SK-N-SH (cell line): ENCODE measurements at regions not wholly inside any gene's neighbourhood (a gene's known extent, or its start where the extent isn't known, plus 50 kb on each side); places are given as distances from the start of the nearest gene placed in this dataset.
A peak's percentile ranks its signal among the peaks of the same experiment; 100 is the strongest.

Experiments
- CTCF ChIA-PET: fragments of 300-600, 350-600 bp; formaldehyde crosslinking; extraction: SDS; loops from one replicate; lab custom pipeline; 2021; lab: Yijun Ruan, JAX
- POLR2A ChIA-PET: fragments of 350-600 bp; sonication (Branson Sonifier 250); formaldehyde crosslinking; extraction: SDS; loops from one replicate; lab custom pipeline; 2020; ENCODE audit warnings: antibody characterized with exemption, inconsistent platforms; lab: Yijun Ruan, JAX
- DNase-seq: peaks from one replicate; pipeline ENCODE4 v3.0.0; 2012
- H2AFZ ChIP-seq: fragments of 200-600 bp; sonication (generic); 2 replicates; pipeline ENCODE4 v1.8.1; 2016; ENCODE audit warnings: antibody characterized with exemption, mild to moderate bottlenecking, low read depth
- H3F3A ChIP-seq: fragments of 200-600 bp; sonication (generic); replicated peaks from 2 replicates; pipeline ENCODE3; 2016; ENCODE audit warnings: antibody characterized with exemption, mild to moderate bottlenecking; ENCODE audit not compliant: insufficient read depth
- H3K27ac ChIP-seq, 2 experiments: fragments of 200-500 bp in 1 of 2; fragments of 200-600 bp in 1 of 2; sonication (Bioruptor generic) in 1 of 2; sonication (generic), shearing (Covaris generic) in 1 of 2; 2 replicates each; pipeline versions ENCODE4 v1.5.1 to v1.6.1; 2014 to 2016; ENCODE audit warnings: low read depth in 2 of 2, inconsistent platforms in 1 of 2, low read length in 1 of 2, mild to moderate bottlenecking in 1 of 2, mixed read lengths in 1 of 2
- H3K27me3 ChIP-seq: fragments of 200-600 bp; sonication (generic), shearing (Covaris generic); 2 replicates; pipeline ENCODE4 v1.6.1; 2016; ENCODE audit warnings: mixed run types; ENCODE audit not compliant: insufficient read depth
- H3K36me3 ChIP-seq, 2 experiments: fragments of 200-500 bp in 1 of 2; fragments of 200-600 bp in 1 of 2; sonication (Bioruptor generic) in 1 of 2; sonication (generic) in 1 of 2; replicated peaks in 1 of 2; 2 replicates each; pipeline versions ENCODE3 to v1.5.1; 2014 to 2016; ENCODE audit warnings: low read length in 1 of 2, mild to moderate bottlenecking in 1 of 2; ENCODE audit not compliant: insufficient read depth in 2 of 2, control insufficient read depth in 1 of 2
- H3K4me1 ChIP-seq, 2 experiments: fragments of 200-500 bp in 1 of 2; fragments of 200-600 bp in 1 of 2; sonication (Bioruptor generic) in 1 of 2; sonication (generic), shearing (Covaris generic) in 1 of 2; 2 replicates each; pipeline versions ENCODE4 v1.5.1 to v1.6.1; 2014 to 2016; ENCODE audit warnings: low read depth in 1 of 2, low read length in 1 of 2, mixed run types in 1 of 2; ENCODE audit not compliant: insufficient read depth in 2 of 2, control insufficient read depth in 1 of 2
- H3K4me2 ChIP-seq: fragments of 200-600 bp; sonication (generic), shearing (Covaris generic); 2 replicates; pipeline ENCODE4 v1.6.1; 2017; ENCODE audit warnings: mixed run types
- H3K4me3 ChIP-seq, 2 experiments: fragments of 200-500 bp in 1 of 2; fragments of 200-600 bp in 1 of 2; sonication (Bioruptor generic) in 1 of 2; sonication (generic), shearing (Covaris generic) in 1 of 2; 2 replicates each; pipeline versions ENCODE4 v1.5.1 to v1.8.1; 2014 to 2016; ENCODE audit warnings: low read depth in 2 of 2, inconsistent platforms in 1 of 2, low read length in 1 of 2, mild to moderate bottlenecking in 1 of 2, mixed read lengths in 1 of 2, moderate library complexity in 1 of 2
- H3K79me2 ChIP-seq: fragments of 200-600 bp; sonication (generic); 2 replicates; pipeline ENCODE4 v1.8.1; 2017; ENCODE audit warnings: mild to moderate bottlenecking; ENCODE audit not compliant: insufficient read depth
- H3K9ac ChIP-seq: fragments of 200-600 bp; sonication (generic); 2 replicates; pipeline ENCODE4 v1.6.1; 2017; ENCODE audit warnings: mixed run types
- H3K9me2 ChIP-seq: fragments of 200-600 bp; sonication (generic); 2 replicates; pipeline ENCODE4 v1.6.1; 2017; ENCODE audit warnings: mixed run types
- H3K9me3 ChIP-seq: fragments of 200-600 bp; sonication (generic); 2 replicates; pipeline ENCODE4 v1.6.1; 2017; ENCODE audit warnings: mixed run types, mild to moderate bottlenecking, moderate library complexity
- H4K20me1 ChIP-seq: fragments of 200-600 bp; sonication (generic); 2 replicates; pipeline ENCODE4 v1.6.1; 2017; ENCODE audit warnings: mild to moderate bottlenecking, mixed run types; ENCODE audit not compliant: insufficient read depth
- EZH2phosphoT487 ChIP-seq: fragments of 200-600 bp; sonication (generic); IDR thresholded peaks from 2 replicates; pipeline ENCODE4 v1.6.1; 2017; ENCODE audit warnings: low read depth, mixed run types, mild to moderate bottlenecking, antibody characterized with exemption, moderate library complexity, borderline replicate concordance
- GABPA ChIP-seq: IDR thresholded peaks from 2 replicates; pipeline ENCODE4 v1.4.0; 2012; ENCODE audit warnings: low read depth, mild to moderate bottlenecking
- MEF2A ChIP-seq: IDR thresholded peaks from 2 replicates; pipeline ENCODE4 v1.4.0; 2012; ENCODE audit warnings: low read depth, borderline replicate concordance
- POLR2AphosphoS5 ChIP-seq: IDR thresholded peaks from 2 replicates; pipeline ENCODE4 v1.6.1; 2012; ENCODE audit warnings: low read depth, low read length
- RAD21 ChIP-seq: IDR thresholded peaks from 2 replicates; pipeline ENCODE4 v1.6.1; 2012; ENCODE audit warnings: mild to moderate bottlenecking, low read length
- RFX5 ChIP-seq: IDR thresholded peaks from 2 replicates; pipeline ENCODE4 v1.6.1; 2012; ENCODE audit warnings: mild to moderate bottlenecking, improper control_type of control experiment, low read length
- RXRA ChIP-seq: IDR thresholded peaks from 2 replicates; pipeline ENCODE4 v1.4.0; 2012; ENCODE audit warnings: low read depth, mild to moderate bottlenecking, borderline replicate concordance
- SMC3 ChIP-seq: IDR thresholded peaks from 2 replicates; pipeline ENCODE4 v1.6.1; 2012; ENCODE audit warnings: low read depth, low read length, improper control_type of control experiment
- WGBS: methylation state at CpG from one replicate; pipeline ENCODE4 v1.1.6; 2017; ENCODE audit warnings: low lambda C conversion rate; 5-methylcytosine and 5-hydroxymethylcytosine counted together
- TF ChIP-seq, protein P1 (sequence below): IDR thresholded peaks from 2 replicates; pipeline ENCODE4 v1.4.0; 2012; ENCODE audit warnings: low read depth, borderline replicate concordance
- TF ChIP-seq, protein P2 (sequence below): fragments of 150-350 bp; IDR thresholded peaks from 2 replicates; pipeline ENCODE4 v1.6.1; 2017; ENCODE audit warnings: antibody characterized with exemption, low read length, low read depth, borderline replicate concordance
- TF ChIP-seq, protein P3 (sequence below): fragments of 200-600 bp; sonication (generic); IDR thresholded peaks from 2 replicates; pipeline ENCODE4 v1.6.1; 2017; ENCODE audit warnings: antibody characterized with exemption, mild to moderate bottlenecking, moderate library complexity
- TF ChIP-seq, protein P4 (sequence below): fragments of 150-350 bp; IDR thresholded peaks from 2 replicates; pipeline ENCODE4 v1.6.1; 2016; ENCODE audit warnings: mild to moderate bottlenecking, low read depth, low read length

DNA sequence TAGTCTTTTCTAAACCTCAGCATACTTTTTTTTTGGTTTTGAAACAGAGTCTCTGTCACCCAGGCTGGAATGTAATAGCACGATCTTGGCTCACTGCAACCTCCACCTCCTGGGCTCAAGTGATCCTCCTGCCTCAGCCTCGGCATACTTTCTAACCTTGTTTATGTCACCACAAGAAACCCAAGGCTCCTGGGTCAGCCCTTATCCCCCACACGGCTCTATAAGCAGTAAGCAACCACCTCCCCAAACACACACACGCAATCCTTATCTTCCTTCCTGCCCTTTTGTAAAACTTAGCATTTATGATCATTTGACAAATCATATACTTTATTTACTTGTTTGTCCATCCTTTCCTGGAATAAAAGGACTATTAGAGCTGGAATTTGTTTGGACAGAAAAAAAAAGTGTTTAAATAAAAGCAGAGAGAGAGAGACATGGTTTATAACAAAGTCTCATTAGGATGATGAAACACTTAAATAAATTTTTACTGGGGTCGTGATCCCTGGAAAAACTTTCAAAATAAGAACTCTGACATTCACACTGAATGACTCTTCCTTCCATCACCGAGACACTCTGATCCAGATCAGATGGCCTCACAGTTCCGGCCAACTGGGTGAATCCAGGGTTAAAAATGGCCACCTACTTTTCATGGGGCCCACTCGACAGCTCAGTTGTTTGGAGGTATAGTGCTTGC lies 72.7 kb upstream of the PIK3CG start (continued):
- TF ChIP-seq, protein P1, sequence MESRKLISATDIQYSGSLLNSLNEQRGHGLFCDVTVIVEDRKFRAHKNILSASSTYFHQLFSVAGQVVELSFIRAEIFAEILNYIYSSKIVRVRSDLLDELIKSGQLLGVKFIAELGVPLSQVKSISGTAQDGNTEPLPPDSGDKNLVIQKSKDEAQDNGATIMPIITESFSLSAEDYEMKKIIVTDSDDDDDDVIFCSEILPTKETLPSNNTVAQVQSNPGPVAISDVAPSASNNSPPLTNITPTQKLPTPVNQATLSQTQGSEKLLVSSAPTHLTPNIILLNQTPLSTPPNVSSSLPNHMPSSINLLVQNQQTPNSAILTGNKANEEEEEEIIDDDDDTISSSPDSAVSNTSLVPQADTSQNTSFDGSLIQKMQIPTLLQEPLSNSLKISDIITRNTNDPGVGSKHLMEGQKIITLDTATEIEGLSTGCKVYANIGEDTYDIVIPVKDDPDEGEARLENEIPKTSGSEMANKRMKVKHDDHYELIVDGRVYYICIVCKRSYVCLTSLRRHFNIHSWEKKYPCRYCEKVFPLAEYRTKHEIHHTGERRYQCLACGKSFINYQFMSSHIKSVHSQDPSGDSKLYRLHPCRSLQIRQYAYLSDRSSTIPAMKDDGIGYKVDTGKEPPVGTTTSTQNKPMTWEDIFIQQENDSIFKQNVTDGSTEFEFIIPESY, result no peak
- TF ChIP-seq, protein P2, sequence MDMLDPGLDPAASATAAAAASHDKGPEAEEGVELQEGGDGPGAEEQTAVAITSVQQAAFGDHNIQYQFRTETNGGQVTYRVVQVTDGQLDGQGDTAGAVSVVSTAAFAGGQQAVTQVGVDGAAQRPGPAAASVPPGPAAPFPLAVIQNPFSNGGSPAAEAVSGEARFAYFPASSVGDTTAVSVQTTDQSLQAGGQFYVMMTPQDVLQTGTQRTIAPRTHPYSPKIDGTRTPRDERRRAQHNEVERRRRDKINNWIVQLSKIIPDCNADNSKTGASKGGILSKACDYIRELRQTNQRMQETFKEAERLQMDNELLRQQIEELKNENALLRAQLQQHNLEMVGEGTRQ, result no peak

DNA sequence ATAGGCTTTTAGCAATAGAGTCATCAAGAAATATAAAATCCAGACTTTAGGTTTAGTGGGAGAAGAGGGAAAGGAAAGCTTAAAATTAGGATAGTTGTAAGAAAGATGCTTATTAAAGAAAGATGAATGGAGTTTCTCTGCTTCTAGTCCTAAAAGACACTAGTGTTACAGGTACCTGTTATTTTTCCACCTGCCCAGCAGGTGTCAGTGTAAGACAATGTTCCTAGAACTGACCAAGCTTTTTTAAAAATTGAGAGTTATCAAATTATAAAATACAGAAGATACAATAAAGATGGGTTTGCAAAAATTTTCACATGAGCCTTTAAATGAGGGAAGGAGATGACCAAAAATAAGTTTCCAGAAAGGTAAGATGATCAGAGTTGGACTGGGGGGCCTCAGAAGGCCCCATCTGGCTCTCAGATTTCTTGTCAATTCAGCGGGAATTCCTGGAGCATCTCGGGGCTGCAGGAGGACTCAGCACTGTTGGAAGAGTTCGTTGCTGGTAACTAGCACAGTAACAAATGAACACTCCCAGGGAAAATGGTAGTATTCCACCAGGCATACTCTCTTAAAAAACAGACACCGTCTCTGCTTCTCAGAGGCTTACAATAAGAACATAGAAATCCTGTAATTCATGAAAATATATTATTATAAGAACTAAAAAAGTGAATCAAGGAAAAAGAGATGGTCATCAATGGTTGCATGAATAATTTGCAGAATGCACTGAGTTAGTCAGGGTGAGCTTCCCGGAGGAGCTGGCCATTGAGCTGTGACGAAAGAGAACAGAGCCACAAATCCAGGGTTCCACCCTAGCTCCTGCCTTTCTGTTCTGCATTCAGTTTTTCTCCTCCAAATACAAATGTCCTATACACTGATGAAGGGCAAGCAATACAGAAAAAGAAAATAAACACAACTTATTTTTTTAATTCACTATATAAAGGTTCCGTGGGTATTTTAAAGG lies 71.8 kb upstream of the PIK3CG start:
- TF ChIP-seq, protein P3, sequence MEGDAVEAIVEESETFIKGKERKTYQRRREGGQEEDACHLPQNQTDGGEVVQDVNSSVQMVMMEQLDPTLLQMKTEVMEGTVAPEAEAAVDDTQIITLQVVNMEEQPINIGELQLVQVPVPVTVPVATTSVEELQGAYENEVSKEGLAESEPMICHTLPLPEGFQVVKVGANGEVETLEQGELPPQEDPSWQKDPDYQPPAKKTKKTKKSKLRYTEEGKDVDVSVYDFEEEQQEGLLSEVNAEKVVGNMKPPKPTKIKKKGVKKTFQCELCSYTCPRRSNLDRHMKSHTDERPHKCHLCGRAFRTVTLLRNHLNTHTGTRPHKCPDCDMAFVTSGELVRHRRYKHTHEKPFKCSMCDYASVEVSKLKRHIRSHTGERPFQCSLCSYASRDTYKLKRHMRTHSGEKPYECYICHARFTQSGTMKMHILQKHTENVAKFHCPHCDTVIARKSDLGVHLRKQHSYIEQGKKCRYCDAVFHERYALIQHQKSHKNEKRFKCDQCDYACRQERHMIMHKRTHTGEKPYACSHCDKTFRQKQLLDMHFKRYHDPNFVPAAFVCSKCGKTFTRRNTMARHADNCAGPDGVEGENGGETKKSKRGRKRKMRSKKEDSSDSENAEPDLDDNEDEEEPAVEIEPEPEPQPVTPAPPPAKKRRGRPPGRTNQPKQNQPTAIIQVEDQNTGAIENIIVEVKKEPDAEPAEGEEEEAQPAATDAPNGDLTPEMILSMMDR, result peak; percentile 87
- TF ChIP-seq GABPA, result no peak
- TF ChIP-seq RXRA, result no peak
- TF ChIP-seq, protein P4, sequence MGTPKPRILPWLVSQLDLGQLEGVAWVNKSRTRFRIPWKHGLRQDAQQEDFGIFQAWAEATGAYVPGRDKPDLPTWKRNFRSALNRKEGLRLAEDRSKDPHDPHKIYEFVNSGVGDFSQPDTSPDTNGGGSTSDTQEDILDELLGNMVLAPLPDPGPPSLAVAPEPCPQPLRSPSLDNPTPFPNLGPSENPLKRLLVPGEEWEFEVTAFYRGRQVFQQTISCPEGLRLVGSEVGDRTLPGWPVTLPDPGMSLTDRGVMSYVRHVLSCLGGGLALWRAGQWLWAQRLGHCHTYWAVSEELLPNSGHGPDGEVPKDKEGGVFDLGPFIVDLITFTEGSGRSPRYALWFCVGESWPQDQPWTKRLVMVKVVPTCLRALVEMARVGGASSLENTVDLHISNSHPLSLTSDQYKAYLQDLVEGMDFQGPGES, result no peak
- TF ChIP-seq POLR2AphosphoS5, result no peak
- TF ChIP-seq RAD21, result peak; percentile 94
- TF ChIP-seq MEF2A, result no peak
- peak; percentile 78 for TF ChIP-seq SMC3
- TF ChIP-seq EZH2phosphoT487, result no peak
- TF ChIP-seq RFX5, result no peak
- Histone ChIP-seq H3K27me3 (no peaks in the 10 kb centered on the region), H3K36me3 (no peaks in the 10 kb centered on the region), H3K9ac (no peak overlapping the region), H2AFZ (no peak overlapping the region), H3K9me3 (peaks cover 5% of the 10 kb centered on the region; the same call in 1 of the 2 replicates), H3K4me2 (no peak overlapping the region), H3K4me1 (peaks cover 0 to 3% of the 10 kb centered on the region in 2 experiments; a peak in 1 of 4 replicates), H3K27ac (no peak overlapping the region), H3K9me2 (no peaks in the 10 kb centered on the region), H3F3A (peaks cover 4% of the 10 kb centered on the region), H3K4me3 (no peak overlapping the region), H3K79me2 (no peaks in the 10 kb centered on the region), H4K20me1 (no peaks in the 10 kb centered on the region)
- CTCF ChIA-PET, result interaction anchor here (0.6 to 6.7 kb wide), 70 partner anchors 10 to 1086 kb away, joined by 3 to 171 read pairs (median 4); partner anchors contain the start of genes CCDC71L and HBP1
- DNase-seq, result peak; percentile 50
- POLR2A ChIA-PET, result no interaction called here
- 76% methylated on average over 7 of the region's 7 CpGs for WGBS
